ENCODE measurements at regions not wholly inside any gene's neighbourhood (a gene's known extent, or its start where the extent isn't known, plus 50 kb on each side); places are given as distances from the start of the nearest gene placed in this dataset.

DNA sequence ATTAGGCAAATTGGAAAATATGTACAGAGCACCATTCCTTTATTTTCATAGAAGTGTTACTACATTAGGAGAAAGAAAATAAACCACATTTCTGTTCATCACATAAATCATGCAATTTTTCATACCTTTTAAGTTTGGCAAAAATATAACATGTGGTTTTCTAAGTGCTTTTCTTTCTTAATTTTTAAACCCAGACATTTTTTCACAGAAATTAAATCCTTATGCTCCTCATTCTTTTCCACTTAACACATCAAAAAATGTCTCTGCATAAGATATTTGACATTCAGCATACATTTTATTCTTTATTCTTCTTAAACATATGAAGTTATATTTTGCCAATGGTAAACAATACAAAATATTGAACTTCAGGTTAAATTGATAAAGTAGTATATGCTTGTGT lies 826.6 kb upstream of the SLIT2 start:
- TF ChIP-seq, protein P1, sequence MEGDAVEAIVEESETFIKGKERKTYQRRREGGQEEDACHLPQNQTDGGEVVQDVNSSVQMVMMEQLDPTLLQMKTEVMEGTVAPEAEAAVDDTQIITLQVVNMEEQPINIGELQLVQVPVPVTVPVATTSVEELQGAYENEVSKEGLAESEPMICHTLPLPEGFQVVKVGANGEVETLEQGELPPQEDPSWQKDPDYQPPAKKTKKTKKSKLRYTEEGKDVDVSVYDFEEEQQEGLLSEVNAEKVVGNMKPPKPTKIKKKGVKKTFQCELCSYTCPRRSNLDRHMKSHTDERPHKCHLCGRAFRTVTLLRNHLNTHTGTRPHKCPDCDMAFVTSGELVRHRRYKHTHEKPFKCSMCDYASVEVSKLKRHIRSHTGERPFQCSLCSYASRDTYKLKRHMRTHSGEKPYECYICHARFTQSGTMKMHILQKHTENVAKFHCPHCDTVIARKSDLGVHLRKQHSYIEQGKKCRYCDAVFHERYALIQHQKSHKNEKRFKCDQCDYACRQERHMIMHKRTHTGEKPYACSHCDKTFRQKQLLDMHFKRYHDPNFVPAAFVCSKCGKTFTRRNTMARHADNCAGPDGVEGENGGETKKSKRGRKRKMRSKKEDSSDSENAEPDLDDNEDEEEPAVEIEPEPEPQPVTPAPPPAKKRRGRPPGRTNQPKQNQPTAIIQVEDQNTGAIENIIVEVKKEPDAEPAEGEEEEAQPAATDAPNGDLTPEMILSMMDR (IDR thresholded peaks at IDR 0.05), result no peak
- TF ChIP-seq POLR2A (IDR thresholded peaks at IDR 0.05), result no peak

Data from testis (tissue), 2 donors.